Osteocyte (in vitro differentiated cells): ENCODE measurements at regions not wholly inside any gene's neighbourhood (a gene's known extent, or its start where the extent isn't known, plus 50 kb on each side); places are given as distances from the start of the nearest gene placed in this dataset.

Source experiments
- DNase-seq: peaks from one replicate; pipeline ENCODE4 v3.0.0; 2021; ENCODE audit warnings: mixed read lengths; ENCODE audit not compliant: unreplicated experiment; ENCODE audit errors: extremely low spot score
- H3K27ac Mint-ChIP-seq: one replicate; pipeline ENCODE4 v1.8.0; 2021; ENCODE audit warnings: mild to moderate bottlenecking, mixed read lengths; ENCODE audit not compliant: unreplicated experiment
- H3K27me3 Mint-ChIP-seq: one replicate; pipeline ENCODE4 v1.8.0; 2021; ENCODE audit warnings: mixed read lengths; ENCODE audit not compliant: unreplicated experiment
- H3K36me3 Mint-ChIP-seq: one replicate; pipeline ENCODE4 v1.8.0; 2021; ENCODE audit warnings: mixed read lengths; ENCODE audit not compliant: unreplicated experiment
- H3K4me1 Mint-ChIP-seq: one replicate; pipeline ENCODE4 v1.8.0; 2021; ENCODE audit warnings: mixed read lengths; ENCODE audit not compliant: unreplicated experiment
- H3K4me3 Mint-ChIP-seq: one replicate; pipeline ENCODE4 v1.8.0; 2021; ENCODE audit warnings: mild to moderate bottlenecking, moderate library complexity, mixed read lengths; ENCODE audit not compliant: unreplicated experiment
- H3K9me3 Mint-ChIP-seq: one replicate; pipeline ENCODE4 v1.8.0; 2021; ENCODE audit warnings: mixed read lengths; ENCODE audit not compliant: unreplicated experiment
- TF ChIP-seq, protein P1 (sequence below): fragments of 200-600 bp; sonication (generic); IDR thresholded peaks from 2 replicates; pipeline ENCODE4 v1.5.0; 2021; ENCODE audit warnings: antibody characterized with exemption, mild to moderate bottlenecking, moderate library complexity

DNA sequence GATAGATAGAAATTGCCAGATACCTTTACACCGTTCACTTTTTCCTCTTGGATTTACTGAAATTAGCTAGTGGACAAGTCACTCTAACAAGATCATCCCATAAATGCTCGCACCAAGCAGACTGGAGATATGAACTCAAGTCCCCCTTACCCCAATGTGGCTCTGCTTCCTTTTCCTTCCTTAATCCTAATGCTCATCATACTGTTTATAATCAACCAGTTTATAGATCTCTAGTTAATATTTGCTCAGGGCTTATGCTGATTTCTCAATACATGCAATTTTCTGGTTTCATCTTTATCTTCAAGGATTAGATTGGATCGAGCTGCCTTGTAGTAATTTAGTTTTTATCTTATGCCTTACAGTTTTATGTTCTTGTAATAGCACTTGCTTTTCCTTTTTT is 318.3 kb upstream of the KLHL29 start:
- Mint-ChIP-seq H3K4me3 (no peak overlapping the region), H3K36me3 (no peaks in the 10 kb centered on the region), H3K27ac (no peak overlapping the region), H3K27me3 (no peaks in the 10 kb centered on the region), H3K9me3 (peaks cover 27% of the 10 kb centered on the region), H3K4me1 (no peaks in the 10 kb centered on the region)
- no peak for DNase-seq
- TF ChIP-seq, protein P1, sequence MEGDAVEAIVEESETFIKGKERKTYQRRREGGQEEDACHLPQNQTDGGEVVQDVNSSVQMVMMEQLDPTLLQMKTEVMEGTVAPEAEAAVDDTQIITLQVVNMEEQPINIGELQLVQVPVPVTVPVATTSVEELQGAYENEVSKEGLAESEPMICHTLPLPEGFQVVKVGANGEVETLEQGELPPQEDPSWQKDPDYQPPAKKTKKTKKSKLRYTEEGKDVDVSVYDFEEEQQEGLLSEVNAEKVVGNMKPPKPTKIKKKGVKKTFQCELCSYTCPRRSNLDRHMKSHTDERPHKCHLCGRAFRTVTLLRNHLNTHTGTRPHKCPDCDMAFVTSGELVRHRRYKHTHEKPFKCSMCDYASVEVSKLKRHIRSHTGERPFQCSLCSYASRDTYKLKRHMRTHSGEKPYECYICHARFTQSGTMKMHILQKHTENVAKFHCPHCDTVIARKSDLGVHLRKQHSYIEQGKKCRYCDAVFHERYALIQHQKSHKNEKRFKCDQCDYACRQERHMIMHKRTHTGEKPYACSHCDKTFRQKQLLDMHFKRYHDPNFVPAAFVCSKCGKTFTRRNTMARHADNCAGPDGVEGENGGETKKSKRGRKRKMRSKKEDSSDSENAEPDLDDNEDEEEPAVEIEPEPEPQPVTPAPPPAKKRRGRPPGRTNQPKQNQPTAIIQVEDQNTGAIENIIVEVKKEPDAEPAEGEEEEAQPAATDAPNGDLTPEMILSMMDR = no peak

DNA sequence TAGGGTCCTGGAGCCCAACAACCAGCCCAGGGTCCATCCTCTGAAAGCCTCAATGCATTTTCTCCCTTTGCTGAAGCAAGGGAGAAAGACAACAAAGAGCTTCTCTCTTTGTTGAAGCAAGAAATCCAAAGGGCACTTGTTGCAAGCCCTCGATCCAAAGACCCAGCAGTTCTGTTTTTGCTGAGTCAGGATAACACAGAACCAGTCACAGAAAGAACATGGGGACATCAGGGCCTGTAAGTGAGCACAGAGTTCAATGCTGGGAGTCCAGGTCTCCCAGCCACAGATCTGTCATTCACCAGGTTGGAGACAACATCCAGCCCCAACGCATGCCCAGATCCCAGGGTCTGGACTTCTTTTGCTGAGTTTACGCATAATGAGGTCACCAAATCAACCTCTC is 315.8 kb upstream of the KLHL29 start:
- Mint-ChIP-seq H3K36me3 (no peaks in the 10 kb centered on the region), H3K9me3 (peaks cover 27% of the 10 kb centered on the region), H3K4me3 (no peak overlapping the region), H3K27me3 (no peaks in the 10 kb centered on the region), H3K27ac (no peak overlapping the region), H3K4me1 (no peaks in the 10 kb centered on the region)
- TF ChIP-seq, protein P1 = no peak
- DNase-seq = peak; percentile 36

DNA sequence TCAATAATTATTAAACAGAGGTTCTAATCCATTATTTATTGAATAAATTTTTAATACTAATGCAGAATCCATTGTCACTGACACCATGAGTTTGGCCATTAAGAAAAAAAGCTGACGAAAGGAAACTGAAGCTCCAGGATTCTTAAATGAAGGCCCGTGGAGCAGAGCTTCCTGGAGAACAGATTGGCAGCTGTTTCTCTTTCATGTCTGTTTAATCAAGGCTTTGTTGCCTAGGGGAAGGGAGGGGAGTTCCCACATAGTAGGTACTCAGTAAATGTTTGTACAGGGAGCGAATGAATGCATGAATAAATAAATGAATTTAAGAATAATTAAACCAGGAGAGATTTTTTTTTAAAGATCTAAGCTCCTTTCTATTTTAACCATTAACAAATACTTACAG is 315.1 kb upstream of the KLHL29 start:
- TF ChIP-seq, protein P1 = no peak
- H3K4me3 Mint-ChIP-seq = no peak overlapping the region
- no peaks in the 10 kb centered on the region for H3K36me3 Mint-ChIP-seq
- peaks cover 22% of the 10 kb centered on the region for H3K9me3 Mint-ChIP-seq
- no peak for DNase-seq
- no peak overlapping the region for H3K27ac Mint-ChIP-seq
- no peaks in the 10 kb centered on the region for H3K4me1 Mint-ChIP-seq
- no peaks in the 10 kb centered on the region for H3K27me3 Mint-ChIP-seq

DNA sequence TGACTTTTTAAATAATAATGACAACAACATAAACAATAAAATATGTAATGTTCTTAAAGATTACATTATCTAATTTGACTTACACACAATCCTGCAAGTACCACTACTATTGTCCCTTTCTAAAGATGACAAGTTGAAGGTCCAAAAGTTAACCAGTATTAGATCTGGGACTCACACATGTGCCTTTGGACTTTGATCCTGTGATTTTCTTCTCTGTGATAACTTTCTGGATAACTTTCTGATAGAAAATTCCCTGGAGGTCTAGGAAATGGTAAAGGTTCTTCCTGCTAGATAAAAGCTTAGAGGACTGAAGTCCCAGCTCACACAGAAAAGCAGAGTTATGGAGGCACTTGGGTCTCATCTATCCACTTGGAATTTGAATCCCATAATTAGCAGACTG is 311.9 kb upstream of the KLHL29 start:
- Mint-ChIP-seq H3K27me3 (no peaks in the 10 kb centered on the region), H3K27ac (no peak overlapping the region), H3K9me3 (peaks cover 14% of the 10 kb centered on the region), H3K4me3 (no peak overlapping the region), H3K4me1 (no peaks in the 10 kb centered on the region), H3K36me3 (no peaks in the 10 kb centered on the region)
- DNase-seq = no peak
- TF ChIP-seq, protein P1 = no peak

DNA sequence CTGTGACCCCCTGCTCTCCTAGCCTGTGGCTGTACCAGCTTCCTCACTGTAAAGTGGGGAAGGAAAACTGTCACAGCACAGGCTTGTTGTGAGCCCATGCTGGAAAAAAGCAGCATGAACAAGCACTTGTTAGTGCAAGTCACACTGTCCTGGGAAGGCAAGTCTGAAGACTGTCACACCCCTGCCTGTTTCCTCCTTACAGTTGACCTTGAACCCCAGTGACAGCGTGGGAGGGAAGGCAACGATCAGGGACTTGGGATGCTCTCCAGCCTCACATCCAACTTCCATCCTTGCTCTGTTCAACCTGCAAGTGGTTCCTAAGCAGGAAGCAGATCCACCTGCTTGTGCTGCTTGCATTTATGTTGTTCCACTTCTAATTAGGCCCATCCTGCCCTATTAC is 311.3 kb upstream of the KLHL29 start:
- H3K27ac Mint-ChIP-seq = no peak overlapping the region
- H3K27me3 Mint-ChIP-seq = no peaks in the 10 kb centered on the region
- H3K36me3 Mint-ChIP-seq = no peaks in the 10 kb centered on the region
- H3K4me1 Mint-ChIP-seq = no peaks in the 10 kb centered on the region
- TF ChIP-seq, protein P1 = no peak
- DNase-seq = peak; percentile 65
- H3K9me3 Mint-ChIP-seq = peaks cover 8% of the 10 kb centered on the region
- no peak overlapping the region for H3K4me3 Mint-ChIP-seq
